ENCODE measurements at regions not wholly inside any gene's neighbourhood (a gene's known extent, or its start where the extent isn't known, plus 50 kb on each side); places are given as distances from the start of the nearest gene placed in this dataset.

- no peak for TF ChIP-seq CTCF (IDR thresholded peaks at IDR 0.05)
- Mint-ChIP-seq H3K27me3 (ENCODE audit: low read depth) (peaks cover 2% of the 10 kb centered on the region), H3K27ac (ENCODE audit: unreplicated experiment) (no peak overlapping the region), H3K9me3 (ENCODE audit: low read depth) (peaks cover 17% of the 10 kb centered on the region), H3K4me1 (ENCODE audit: low read depth) (no peaks in the 10 kb centered on the region), H3K36me3 (ENCODE audit: low read depth) (peaks cover 2% of the 10 kb centered on the region), H3K4me3 (ENCODE audit: unreplicated experiment) (no peak overlapping the region)
- DNase-seq (ENCODE audit: low spot score) = no peak
Measured at GRCh38 chr10:83250396-83250795, 888.9 kb upstream of the GHITM start.

GRCh38 chr10:83252169-83252568 is 887.1 kb upstream of the GHITM start:
- H3K27ac Mint-ChIP-seq (ENCODE audit: unreplicated experiment) = no peak overlapping the region
- peaks cover 2% of the 10 kb centered on the region for H3K27me3 Mint-ChIP-seq (ENCODE audit: low read depth)
- H3K9me3 Mint-ChIP-seq (ENCODE audit: low read depth) = peaks cover 17% of the 10 kb centered on the region
- H3K4me3 Mint-ChIP-seq (ENCODE audit: unreplicated experiment) = no peak overlapping the region
- peaks cover 2% of the 10 kb centered on the region for H3K36me3 Mint-ChIP-seq (ENCODE audit: low read depth)
- DNase-seq (ENCODE audit: low spot score) = no peak
- TF ChIP-seq CTCF (IDR thresholded peaks at IDR 0.05) = no peak
- no peaks in the 10 kb centered on the region for H3K4me1 Mint-ChIP-seq (ENCODE audit: low read depth)

GRCh38 chr10:83252596-83252995 is 886.7 kb upstream of the GHITM start:
- H3K36me3 Mint-ChIP-seq (ENCODE audit: low read depth) = peaks cover 2% of the 10 kb centered on the region
- no peak for TF ChIP-seq CTCF (IDR thresholded peaks at IDR 0.05)
- H3K4me1 Mint-ChIP-seq (ENCODE audit: low read depth) = no peaks in the 10 kb centered on the region
- no peak overlapping the region for H3K4me3 Mint-ChIP-seq (ENCODE audit: unreplicated experiment)
- DNase-seq (ENCODE audit: low spot score) = no peak
- peaks cover 17% of the 10 kb centered on the region for H3K9me3 Mint-ChIP-seq (ENCODE audit: low read depth)
- H3K27ac Mint-ChIP-seq (ENCODE audit: unreplicated experiment) = no peak overlapping the region
- peaks cover 2% of the 10 kb centered on the region for H3K27me3 Mint-ChIP-seq (ENCODE audit: low read depth)

- DNase-seq (ENCODE audit: low spot score) = no peak
- Mint-ChIP-seq H3K27me3 (ENCODE audit: low read depth) (peaks cover 2% of the 10 kb centered on the region), H3K4me3 (ENCODE audit: unreplicated experiment) (no peak overlapping the region), H3K27ac (ENCODE audit: unreplicated experiment) (no peak overlapping the region), H3K36me3 (ENCODE audit: low read depth) (peaks cover 2% of the 10 kb centered on the region), H3K4me1 (ENCODE audit: low read depth) (no peaks in the 10 kb centered on the region), H3K9me3 (ENCODE audit: low read depth) (peaks cover 18% of the 10 kb centered on the region)
- no peak for TF ChIP-seq CTCF (IDR thresholded peaks at IDR 0.05)
Measured at GRCh38 chr10:83253011-83253671, 886.2 kb upstream of the GHITM start.

- no peak overlapping the region for H3K4me3 Mint-ChIP-seq (ENCODE audit: unreplicated experiment)
- H3K27ac Mint-ChIP-seq (ENCODE audit: unreplicated experiment) = no peak overlapping the region
- DNase-seq (ENCODE audit: low spot score) = no peak
- peaks cover 2% of the 10 kb centered on the region for H3K36me3 Mint-ChIP-seq (ENCODE audit: low read depth)
- H3K27me3 Mint-ChIP-seq (ENCODE audit: low read depth) = peaks cover 2% of the 10 kb centered on the region
- peaks cover 23% of the 10 kb centered on the region for H3K9me3 Mint-ChIP-seq (ENCODE audit: low read depth)
- TF ChIP-seq CTCF (IDR thresholded peaks at IDR 0.05) = no peak
- no peaks in the 10 kb centered on the region for H3K4me1 Mint-ChIP-seq (ENCODE audit: low read depth)
Measured at GRCh38 chr10:83254698-83255097, 884.6 kb upstream of the GHITM start.
